ENCODE measurements at regions not wholly inside any gene's neighbourhood (a gene's known extent, or its start where the extent isn't known, plus 50 kb on each side); places are given as distances from the start of the nearest gene placed in this dataset.
"Not testable (repeated sequence)": the region's sequence is repeated elsewhere in the genome, so short reads cannot be mapped to it uniquely, and the experiment has no call there.

GRCh38 chr6:40881501-40881900 is 157.5 kb downstream of the UNC5CL start:
- no peak for DNase-seq

GRCh38 chr6:40880906-40881305 is 158.1 kb downstream of the UNC5CL start:
- DNase-seq, result no peak

GRCh38 chr6:40879169-40879568 is 159.9 kb downstream of the UNC5CL start:
- DNase-seq, result no peak

- no peak for DNase-seq
Observed at GRCh38 chr6:40877362-40877761, 161.7 kb downstream of the UNC5CL start.

DNA sequence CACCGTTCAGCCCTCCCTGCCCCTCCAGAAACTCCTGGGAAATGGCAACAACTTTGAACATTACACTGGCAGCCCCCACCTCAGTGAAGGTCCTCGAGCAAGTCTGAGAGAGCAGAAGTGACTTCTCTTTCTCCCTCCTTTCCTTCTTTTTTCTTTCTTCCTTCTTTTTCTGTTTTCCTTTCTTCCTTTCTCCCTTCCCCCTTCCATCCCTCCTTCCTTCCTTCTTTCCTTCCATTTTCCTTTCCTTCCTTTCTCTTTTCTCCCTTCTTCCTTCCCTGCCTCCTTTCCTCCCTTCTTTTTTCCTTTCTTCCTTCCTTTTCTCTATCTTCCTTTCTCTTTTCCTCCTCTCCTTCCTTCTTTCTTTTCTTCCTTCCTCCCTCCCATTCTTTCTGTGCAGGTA is 162.7 kb downstream of the UNC5CL start:
- DNase-seq, result no peak

DNA sequence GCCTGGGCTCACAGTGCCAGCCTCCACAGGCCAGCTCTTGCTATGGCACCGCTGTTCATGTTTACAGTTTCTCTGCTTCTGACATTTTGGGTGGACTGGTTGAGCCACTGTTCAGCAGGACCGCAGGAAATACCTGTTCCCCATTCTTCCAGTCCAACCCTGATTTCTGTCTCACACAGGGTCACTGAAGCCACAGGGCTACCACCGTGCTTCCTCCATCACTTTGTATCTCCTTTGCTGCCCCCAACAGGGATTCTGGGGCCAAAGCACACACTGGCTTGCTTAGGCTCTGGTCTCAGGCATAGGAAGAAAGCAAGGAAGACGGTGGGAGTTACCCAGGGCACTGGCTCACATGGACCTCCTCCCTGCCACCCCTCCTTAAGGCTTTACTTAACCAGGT is 164.5 kb downstream of the UNC5CL start:
- DNase-seq, result no peak

- DNase-seq, result no peak
Observed at GRCh38 chr6:40871424-40871823, 167.6 kb downstream of the UNC5CL start.

GRCh38 chr6:40868089-40868865 is 170.7 kb downstream of the UNC5CL start:
- DNase-seq, result not testable (repeated sequence)

- DNase-seq, result not testable (repeated sequence)
Observed at GRCh38 chr6:40867527-40867926, 171.5 kb downstream of the UNC5CL start.

- not testable (repeated sequence) for DNase-seq
Observed at GRCh38 chr6:40865259-40865658, 173.8 kb downstream of the UNC5CL start.

- no peak for DNase-seq
Observed at GRCh38 chr6:40860443-40860842, 178.6 kb downstream of the UNC5CL start.

GRCh38 chr6:40856271-40856670 is 182.8 kb downstream of the UNC5CL start:
- no peak for DNase-seq

DNA sequence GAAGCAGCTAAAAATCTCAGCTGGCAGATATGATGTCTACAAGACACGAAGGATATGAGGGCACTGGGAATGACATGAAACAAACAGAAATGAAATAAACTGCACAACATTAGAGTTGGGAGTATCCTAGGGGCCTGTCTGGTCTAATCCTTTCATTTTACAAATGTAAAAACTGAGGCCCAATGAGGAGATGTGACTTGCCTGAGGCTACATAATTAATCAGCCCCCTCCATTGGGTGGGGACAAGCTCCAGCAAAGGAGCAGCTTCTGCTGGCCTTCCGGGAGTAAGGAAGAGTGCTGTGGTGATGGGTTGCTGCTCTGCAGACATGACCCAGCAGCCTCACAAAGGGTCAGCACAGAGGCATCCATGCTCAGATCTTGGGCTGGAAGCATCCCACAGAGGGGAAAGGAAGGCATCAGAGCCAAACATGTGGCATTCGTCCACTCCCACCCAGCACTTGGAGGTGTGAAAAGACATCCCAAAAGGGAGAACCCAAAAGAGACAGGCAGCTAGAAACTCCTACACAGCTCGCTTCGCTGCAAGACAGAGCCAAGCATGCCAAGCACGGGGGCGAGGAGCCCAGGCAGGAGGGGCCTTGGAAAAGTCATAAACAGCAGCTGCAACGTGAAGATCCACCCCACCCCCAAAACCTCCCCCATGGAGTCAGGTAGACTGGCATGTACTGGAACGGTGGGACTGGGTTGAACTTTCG is 183.7 kb downstream of the UNC5CL start:
- no peak for DNase-seq

GRCh38 chr6:40854592-40854991 is 184.4 kb downstream of the UNC5CL start:
- no peak for DNase-seq

DNA sequence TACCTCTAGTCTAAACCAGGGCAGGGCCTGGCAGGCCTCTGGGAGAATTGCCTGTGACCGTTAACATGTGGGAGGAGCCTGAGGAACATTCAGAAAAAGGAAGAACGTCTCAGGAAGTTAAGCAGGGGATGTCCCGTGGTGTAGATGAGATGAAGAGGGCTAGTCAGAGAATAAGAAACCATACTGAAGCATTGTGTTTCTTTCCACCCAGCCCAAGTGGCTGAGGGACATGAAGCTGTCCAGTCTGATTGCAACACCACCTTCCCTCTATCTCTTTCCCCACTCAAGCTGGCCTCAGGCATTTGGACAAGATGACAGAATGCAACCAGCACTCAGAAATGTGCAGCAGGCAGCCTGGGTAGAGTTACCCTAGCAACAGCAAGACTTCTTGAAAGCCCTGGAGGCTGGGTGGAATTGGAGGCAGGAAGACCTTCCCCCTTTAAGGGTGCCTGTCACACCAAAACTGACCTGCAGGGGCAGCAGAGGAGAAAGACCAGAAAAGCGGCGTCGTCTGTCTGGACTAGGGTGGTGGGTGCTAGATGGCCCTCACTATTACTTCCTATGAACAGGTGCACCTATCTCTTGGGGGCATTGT is 186.1 kb downstream of the UNC5CL start:
- DNase-seq, result no peak

- no peak for DNase-seq
Observed at GRCh38 chr6:40849546-40849945, 189.5 kb downstream of the UNC5CL start.

DNA sequence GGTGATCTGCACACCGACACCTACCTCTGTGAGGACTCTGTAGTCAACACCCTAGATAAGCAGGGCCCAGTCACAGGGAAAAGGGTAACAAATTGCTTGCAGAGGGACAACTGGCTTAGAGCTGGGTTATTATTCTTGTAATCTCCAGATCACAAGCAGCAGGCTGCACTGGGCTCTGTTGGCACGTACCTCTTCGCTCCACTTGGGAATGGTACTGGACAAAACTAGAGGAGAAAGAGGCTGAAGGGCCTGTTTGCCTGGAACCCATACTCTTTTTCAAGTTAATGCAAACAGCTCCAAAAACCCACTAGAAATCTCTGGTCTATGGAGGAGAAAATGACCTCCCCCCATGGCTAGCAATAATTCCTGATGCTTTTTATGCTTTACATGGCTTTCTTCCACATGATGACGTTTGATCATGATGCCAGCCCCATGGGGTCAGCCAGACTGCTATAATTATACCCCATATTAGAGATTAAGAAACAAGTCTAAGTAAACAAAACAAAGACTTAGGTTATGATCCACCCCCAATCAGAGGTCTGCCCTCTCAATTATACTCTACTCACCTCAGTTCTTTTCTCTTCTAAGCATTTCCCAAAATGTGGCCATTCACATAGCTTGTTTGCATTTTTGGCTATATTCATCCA is 190.0 kb downstream of the UNC5CL start:
- no peak for DNase-seq

GRCh38 chr6:40848038-40848437 is 191.0 kb downstream of the UNC5CL start:
- DNase-seq, result no peak

GRCh38 chr6:40845553-40845952 is 193.5 kb downstream of the UNC5CL start:
- no peak for DNase-seq

GRCh38 chr6:40844246-40844645 is 194.8 kb downstream of the UNC5CL start:
- DNase-seq, result no peak

DNA sequence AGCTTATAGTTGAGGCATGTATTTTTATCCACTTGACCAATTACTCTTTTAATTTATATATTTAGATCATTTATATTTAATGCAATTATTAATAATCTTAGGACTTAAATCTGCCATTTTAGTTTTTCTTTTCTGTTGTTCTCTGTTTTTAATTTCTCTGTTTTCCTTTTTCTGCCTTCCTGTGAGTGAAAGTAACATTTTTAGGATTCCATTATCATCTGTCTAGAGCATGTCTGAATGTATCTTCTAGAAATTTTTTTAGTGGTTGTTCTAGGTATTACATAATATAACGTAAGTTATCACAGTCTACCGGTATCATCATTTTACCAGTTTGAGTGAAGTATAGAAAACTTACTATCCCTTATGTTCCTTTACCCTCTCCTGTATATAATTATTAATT is 197.3 kb downstream of the UNC5CL start:
- no peak for DNase-seq

DNA sequence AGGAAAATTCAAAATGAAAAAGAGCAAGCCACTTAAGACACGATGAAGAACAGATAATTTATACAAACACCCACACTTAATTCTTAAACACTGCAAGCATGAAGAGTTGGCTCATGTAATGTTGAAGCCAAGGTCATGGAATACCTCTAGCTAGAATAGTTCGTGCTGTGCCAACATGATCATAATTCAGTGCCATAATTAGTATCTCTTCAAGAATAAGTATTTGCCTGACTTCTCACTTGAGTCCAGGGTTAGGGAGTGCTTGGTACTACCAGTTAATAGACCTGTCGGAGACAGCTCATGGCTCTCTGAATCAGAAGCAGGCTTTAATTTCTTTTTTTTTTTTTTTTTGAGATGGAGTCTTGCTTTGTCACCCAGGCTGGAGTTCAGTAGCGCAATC is 206.3 kb downstream of the UNC5CL start:
- DNase-seq, result no peak

- DNase-seq, result no peak
Observed at GRCh38 chr6:40831381-40831780, 207.6 kb downstream of the UNC5CL start.

DNA sequence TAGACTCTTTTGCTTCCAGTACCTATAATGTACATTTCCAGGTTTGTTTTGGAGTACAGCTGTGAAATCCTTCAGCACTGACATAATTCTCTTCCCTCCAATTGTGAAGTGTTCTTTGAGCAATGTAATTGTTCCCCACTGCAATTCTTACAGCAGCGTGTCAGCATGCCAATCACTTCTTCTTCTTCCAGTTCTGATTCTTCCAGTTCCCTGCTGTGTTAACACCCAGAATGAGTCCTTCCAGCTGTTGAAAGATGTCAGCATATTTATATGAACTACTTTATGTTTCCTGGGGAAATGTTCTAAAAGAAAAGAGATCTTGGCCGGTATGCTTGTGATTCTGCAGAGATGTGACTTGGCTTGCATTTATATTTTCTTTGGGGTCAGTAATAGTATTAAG is 213.9 kb downstream of the UNC5CL start:
- DNase-seq, result no peak
